GM13977 (cell line): ENCODE measurements at regions not wholly inside any gene's neighbourhood (a gene's known extent, or its start where the extent isn't known, plus 50 kb on each side); places are given as distances from the start of the nearest gene placed in this dataset.

Experiments used
- DNase-seq: peaks from one replicate; pipeline ENCODE4 v3.0.0; 2012; ENCODE audit warnings: low spot score
- CTCF ChIP-seq: IDR thresholded peaks from 2 replicates; pipeline ENCODE4 v1.5.1; 2012; ENCODE audit warnings: mild to moderate bottlenecking, control low read depth; ENCODE audit not compliant: insufficient read depth; ENCODE audit errors: extremely low read depth, missing control alignments
- in situ Hi-C: fragments of 300-500 bp; cut with MboI; formaldehyde crosslinking; loops from one replicate; pipeline ENCODE4 v1.12.0; 2022; ENCODE audit warnings: low sequenced_read_pairs, low pct_unique_long_range_greater_than_20kb, mixed read lengths, inconsistent platforms; ENCODE audit not compliant: unreplicated experiment

DNA sequence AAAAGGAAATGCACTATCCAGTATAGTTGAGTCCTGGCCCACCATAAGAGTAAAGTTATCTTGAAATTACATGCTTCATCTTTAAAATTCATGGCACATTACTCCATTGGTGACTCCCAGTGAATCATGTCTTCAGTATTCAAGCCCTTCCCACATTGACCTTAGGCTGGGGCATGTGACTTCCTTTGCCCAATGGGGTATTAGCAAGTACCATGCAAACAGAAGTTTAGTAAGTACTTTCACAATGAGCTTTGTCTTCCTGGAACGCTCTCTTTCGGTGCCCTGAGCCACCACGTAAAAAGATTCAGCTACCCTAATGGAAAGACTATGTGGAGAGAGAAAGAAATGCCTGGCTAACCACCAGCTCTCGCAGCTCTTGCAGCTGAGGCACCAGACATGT lies 235.4 kb downstream of the HNRNPD start:
- DNase-seq = no peak
- TF ChIP-seq CTCF = no peak
- in situ Hi-C loops = no loop called here

GRCh38 chr4:82136161-82136801 lies 237.5 kb downstream of the HNRNPD start:
- TF ChIP-seq CTCF = no peak
- no peak for DNase-seq
- in situ Hi-C loops = no loop called here

GRCh38 chr4:82128355-82128754 lies 245.4 kb downstream of the HNRNPD start:
- no peak for TF ChIP-seq CTCF
- in situ Hi-C loops = no loop called here
- no peak for DNase-seq

DNA sequence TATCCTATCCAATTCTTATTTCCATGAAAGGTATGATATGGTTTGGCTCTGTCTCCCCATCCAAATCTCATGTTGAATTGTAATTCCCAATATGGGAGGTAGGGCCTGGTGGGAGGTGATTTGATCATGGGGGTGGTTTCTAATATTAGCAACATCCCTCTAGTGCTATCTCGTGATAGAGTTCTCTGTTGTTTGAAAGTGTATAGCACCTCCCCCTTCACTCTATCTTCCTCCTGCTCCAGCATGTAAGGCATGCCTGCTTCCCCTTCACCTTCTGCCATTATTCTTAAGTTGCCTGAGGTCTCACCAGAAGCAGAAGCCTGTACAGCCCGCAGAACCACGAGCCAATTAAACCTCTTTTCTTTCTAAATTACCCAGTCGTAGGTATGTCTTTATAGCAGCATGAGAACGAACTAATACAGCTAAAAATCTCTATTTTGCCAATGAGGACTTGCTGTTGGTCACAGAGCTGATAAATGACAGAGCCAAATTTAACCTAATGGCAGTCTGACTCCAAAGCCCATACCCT lies 247.2 kb downstream of the HNRNPD start:
- DNase-seq = no peak
- in situ Hi-C loops = no loop called here
- no peak for TF ChIP-seq CTCF

GRCh38 chr4:82125787-82126297 lies 247.9 kb downstream of the HNRNPD start:
- in situ Hi-C loops = no loop called here
- TF ChIP-seq CTCF = no peak
- no peak for DNase-seq

- DNase-seq = no peak
- no peak for TF ChIP-seq CTCF
- in situ Hi-C loops = no loop called here
Observed at GRCh38 chr4:82124932-82125786, 248.6 kb downstream of the HNRNPD start.
